ENCODE measurements at regions not wholly inside any gene's neighbourhood (a gene's known extent, or its start where the extent isn't known, plus 50 kb on each side); places are given as distances from the start of the nearest gene placed in this dataset.

DNA sequence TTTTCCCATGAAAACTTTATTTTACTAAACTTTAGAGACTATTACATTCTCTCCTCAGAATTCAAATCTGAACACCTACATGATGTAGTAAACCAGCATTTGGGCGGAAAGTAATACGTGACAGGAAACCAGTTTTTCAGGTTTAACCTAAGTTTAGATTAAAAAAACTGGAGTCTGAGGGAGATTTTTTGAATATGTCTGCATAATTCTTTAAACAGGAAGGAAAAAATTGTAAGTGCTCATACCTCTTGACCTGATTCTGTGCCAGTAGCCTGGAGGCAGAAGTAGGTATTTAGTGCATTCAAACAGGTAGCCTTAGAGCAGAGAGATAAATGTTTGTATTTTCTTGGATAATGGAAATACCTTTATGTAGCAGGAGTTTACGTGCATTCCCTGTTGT lies 224.3 kb downstream of the MDFIC start:
- TF ChIP-seq CTCF (conservative IDR thresholded peaks at IDR 0.05) = no peak
- H3K27ac ChIP-seq = no peak overlapping the region

GRCh38 chr7:115145512-115145911 lies 223.6 kb downstream of the MDFIC start:
- no peak for TF ChIP-seq CTCF (conservative IDR thresholded peaks at IDR 0.05)
- H3K27ac ChIP-seq = no peak overlapping the region

DNA sequence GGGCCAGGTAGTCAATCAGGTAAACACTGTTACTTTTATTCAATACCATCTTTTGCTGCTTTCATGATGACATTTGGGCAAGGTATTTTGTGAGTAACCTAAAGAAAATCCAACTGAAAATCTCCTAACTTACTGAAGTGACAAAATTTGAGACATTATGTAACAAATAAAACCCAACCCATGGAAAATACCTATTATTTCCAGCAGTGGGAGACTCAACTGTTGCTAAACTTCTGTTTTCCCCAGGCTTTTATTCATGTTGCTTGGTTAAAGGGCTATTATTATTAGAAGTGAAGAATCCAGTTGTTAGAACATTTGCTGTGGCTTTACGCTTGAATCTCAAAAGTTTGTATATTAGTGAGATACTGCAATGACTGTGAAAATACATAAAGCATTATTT lies 215.9 kb downstream of the MDFIC start:
- no peak overlapping the region for H3K27ac ChIP-seq
- no peak for TF ChIP-seq CTCF (conservative IDR thresholded peaks at IDR 0.05)

- TF ChIP-seq CTCF (conservative IDR thresholded peaks at IDR 0.05) = no peak
These were observed 215.0 kb downstream of the MDFIC start for GRCh38 chr7:115136796-115137443.

GRCh38 chr7:115135769-115136410 lies 214.0 kb downstream of the MDFIC start:
- H3K27ac ChIP-seq = no peak overlapping the region
- TF ChIP-seq CTCF (conservative IDR thresholded peaks at IDR 0.05) = no peak

More at GRCh38 chr7:115136796-115137443, 215.0 kb downstream of the MDFIC start:
- H3K27ac ChIP-seq = no peak overlapping the region

DNA sequence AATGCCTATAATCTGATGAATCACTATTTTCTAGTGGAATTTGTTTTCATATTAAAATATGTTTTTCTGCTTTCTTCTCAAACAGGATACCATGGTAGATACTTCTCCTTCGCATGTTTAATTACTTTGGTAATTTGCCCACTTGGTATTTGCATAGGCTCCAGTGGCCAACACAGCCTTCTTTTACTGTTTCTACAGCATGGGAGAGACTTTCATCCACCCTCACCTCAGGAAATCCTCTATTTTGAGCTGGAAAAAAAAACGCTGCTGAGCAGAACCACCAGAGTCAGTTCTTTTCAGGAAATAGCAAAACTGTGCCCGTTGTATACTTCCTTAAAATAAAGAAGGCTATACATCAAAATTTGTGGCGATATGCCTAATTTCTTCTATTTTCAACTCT lies 213.3 kb downstream of the MDFIC start:
- no peak for TF ChIP-seq CTCF (conservative IDR thresholded peaks at IDR 0.05)
- H3K27ac ChIP-seq = no peak overlapping the region

DNA sequence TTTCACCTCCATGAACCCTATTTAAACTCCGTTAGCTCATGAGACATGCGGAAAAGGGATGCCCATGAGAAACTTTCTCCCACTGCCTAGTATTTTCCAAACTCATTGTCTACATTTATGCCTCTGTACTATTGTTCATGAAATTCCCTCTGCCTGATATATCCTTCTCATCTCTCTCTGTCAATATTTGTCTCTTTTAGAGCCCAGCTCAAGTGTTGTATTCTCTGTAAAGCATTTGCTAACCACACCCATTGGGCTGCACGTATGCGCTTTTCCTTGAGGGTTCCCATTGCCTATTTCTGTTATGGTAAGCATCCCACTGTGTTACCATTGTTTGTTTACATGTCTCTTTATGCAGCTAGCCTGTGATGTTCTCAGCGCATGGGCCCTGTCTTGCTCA lies 211.4 kb downstream of the MDFIC start:
- H3K27ac ChIP-seq = no peak overlapping the region
- TF ChIP-seq CTCF (conservative IDR thresholded peaks at IDR 0.05) = no peak

All from VCaP (cell line).